ENCODE measurements at regions not wholly inside any gene's neighbourhood (a gene's known extent, or its start where the extent isn't known, plus 50 kb on each side); places are given as distances from the start of the nearest gene placed in this dataset.

- DNase-seq (ENCODE audit: low spot score) = no peak
Observed at GRCh38 chr5:61828856-61829255, 477.1 kb upstream of the KIF2A start.

GRCh38 chr5:61831736-61832135 lies 474.3 kb upstream of the KIF2A start:
- no peak for DNase-seq (ENCODE audit: low spot score)

GRCh38 chr5:61837788-61838187 lies 468.2 kb upstream of the KIF2A start:
- no peak for DNase-seq (ENCODE audit: low spot score)

- DNase-seq (ENCODE audit: low spot score) = no peak
Observed at GRCh38 chr5:61840361-61840760, 465.6 kb upstream of the KIF2A start.

- DNase-seq (ENCODE audit: low spot score) = no peak
Observed at GRCh38 chr5:61842840-61843239, 463.2 kb upstream of the KIF2A start.

GRCh38 chr5:61850696-61851095 lies 455.3 kb upstream of the KIF2A start:
- DNase-seq (ENCODE audit: low spot score) = no peak

GRCh38 chr5:61854531-61854930 lies 451.5 kb upstream of the KIF2A start:
- no peak for DNase-seq (ENCODE audit: low spot score)

- DNase-seq (ENCODE audit: low spot score) = no peak
Observed at GRCh38 chr5:61860978-61861377, 445.0 kb upstream of the KIF2A start.

GRCh38 chr5:61866930-61867329 lies 439.1 kb upstream of the KIF2A start:
- DNase-seq (ENCODE audit: low spot score) = no peak

- no peak for DNase-seq (ENCODE audit: low spot score)
Observed at GRCh38 chr5:61869333-61869732, 436.7 kb upstream of the KIF2A start.

GRCh38 chr5:61878471-61878870 lies 427.5 kb upstream of the KIF2A start:
- no peak for DNase-seq (ENCODE audit: low spot score)

- no peak for DNase-seq (ENCODE audit: low spot score)
Observed at GRCh38 chr5:61881821-61882487, 424.1 kb upstream of the KIF2A start.

GRCh38 chr5:61882901-61883500 lies 423.0 kb upstream of the KIF2A start:
- DNase-seq (ENCODE audit: low spot score) = no peak

- no peak for DNase-seq (ENCODE audit: low spot score)
Observed at GRCh38 chr5:61884252-61884855, 421.7 kb upstream of the KIF2A start.

GRCh38 chr5:61886214-61886613 lies 419.8 kb upstream of the KIF2A start:
- no peak for DNase-seq (ENCODE audit: low spot score)

- no peak for DNase-seq (ENCODE audit: low spot score)
Observed at GRCh38 chr5:61887271-61887670, 418.7 kb upstream of the KIF2A start.

- DNase-seq (ENCODE audit: low spot score) = no peak
Observed at GRCh38 chr5:61894046-61894445, 412.0 kb upstream of the KIF2A start.

GRCh38 chr5:61896811-61897210 lies 409.2 kb upstream of the KIF2A start:
- no peak for DNase-seq (ENCODE audit: low spot score)

GRCh38 chr5:61897251-61897650 lies 408.8 kb upstream of the KIF2A start:
- DNase-seq (ENCODE audit: low spot score) = no peak

GRCh38 chr5:61901997-61902396 lies 404.0 kb upstream of the KIF2A start:
- DNase-seq (ENCODE audit: low spot score) = no peak

- DNase-seq (ENCODE audit: low spot score) = no peak
Observed at GRCh38 chr5:61904730-61905129, 401.3 kb upstream of the KIF2A start.

- DNase-seq (ENCODE audit: low spot score) = no peak
Observed at GRCh38 chr5:61905613-61906012, 400.4 kb upstream of the KIF2A start.

- no peak for DNase-seq (ENCODE audit: low spot score)
Observed at GRCh38 chr5:61906820-61907219, 399.2 kb upstream of the KIF2A start.

GRCh38 chr5:61907995-61908394 lies 398.0 kb upstream of the KIF2A start:
- no peak for DNase-seq (ENCODE audit: low spot score)
